Muscle layer of colon (tissue), 2 donors: ENCODE measurements at regions not wholly inside any gene's neighbourhood (a gene's known extent, or its start where the extent isn't known, plus 50 kb on each side); places are given as distances from the start of the nearest gene placed in this dataset.
"Not testable (repeated sequence)": the region's sequence is repeated elsewhere in the genome, so short reads cannot be mapped to it uniquely, and the experiment has no call there.

Experiments
- H3K27ac ChIP-seq: one replicate; pipeline ENCODE4 v1.7.0; 2013; ENCODE audit warnings: low read depth, mild to moderate bottlenecking, low read length, moderate library complexity
- H3K27me3 ChIP-seq, 2 donors: one replicate each; pipeline ENCODE4 v1.7.0; 2013; ENCODE audit warnings: low read length in 2 of 2, mild to moderate bottlenecking in 2 of 2; ENCODE audit not compliant: insufficient read depth in 2 of 2, control insufficient read depth in 1 of 2
- H3K36me3 ChIP-seq: one replicate; pipeline ENCODE4 v1.7.0; 2013; ENCODE audit warnings: mild to moderate bottlenecking, low read length; ENCODE audit not compliant: insufficient read depth
- H3K4me1 ChIP-seq: one replicate; pipeline ENCODE4 v1.7.0; 2013; ENCODE audit warnings: mild to moderate bottlenecking, low read length; ENCODE audit not compliant: insufficient read depth
- H3K4me3 ChIP-seq, 2 donors: one replicate each; pipeline ENCODE4 v1.7.0; 2013; ENCODE audit warnings: low read length in 2 of 2, low read depth in 1 of 2, mild to moderate bottlenecking in 1 of 2, moderate library complexity in 1 of 2
- H3K9ac ChIP-seq: one replicate; pipeline ENCODE4 v1.7.0; 2013; ENCODE audit warnings: low read length
- H3K9me3 ChIP-seq: one replicate; pipeline ENCODE4 v1.7.0; 2013; ENCODE audit warnings: mild to moderate bottlenecking, low read length
- donor health status: abdominal sarcoma.
- donor health status: Adenocarcinoma of cecum.

- not testable (repeated sequence) for H3K4me1 ChIP-seq, H3K9me3 ChIP-seq, H3K4me3 ChIP-seq, H3K27me3 ChIP-seq, H3K27ac ChIP-seq, H3K36me3 ChIP-seq, H3K9ac ChIP-seq
Measured at GRCh38 chr14:105645389-105645788, 119.0 kb downstream of the TMEM121 start.

- Histone ChIP-seq H3K36me3 (no peaks in the 10 kb centered on the region), H3K4me1 (no peaks in the 10 kb centered on the region), H3K9me3 (no peaks in the 10 kb centered on the region), H3K27ac (no peak overlapping the region), H3K4me3 (no peak overlapping the region), H3K9ac (no peak overlapping the region), H3K27me3 (no peaks in the 10 kb centered on the region)
Measured at GRCh38 chr14:105646175-105646574, 119.8 kb downstream of the TMEM121 start.

GRCh38 chr14:105646711-105647281 is 120.4 kb downstream of the TMEM121 start:
- H3K4me1 ChIP-seq, H3K4me3 ChIP-seq, H3K27ac ChIP-seq, H3K9ac ChIP-seq, H3K36me3 ChIP-seq, H3K9me3 ChIP-seq, H3K27me3 ChIP-seq: not testable (repeated sequence)

GRCh38 chr14:105647426-105647783 is 121.0 kb downstream of the TMEM121 start:
- H3K27me3 ChIP-seq, H3K9me3 ChIP-seq, H3K9ac ChIP-seq, H3K36me3 ChIP-seq, H3K4me1 ChIP-seq, H3K27ac ChIP-seq, H3K4me3 ChIP-seq: not testable (repeated sequence)

GRCh38 chr14:105647784-105648608 is 121.6 kb downstream of the TMEM121 start:
- no peak overlapping the region for H3K27ac ChIP-seq
- no peaks in the 10 kb centered on the region for H3K9me3 ChIP-seq
- no peak overlapping the region for H3K4me3 ChIP-seq
- H3K4me1 ChIP-seq = no peaks in the 10 kb centered on the region
- H3K36me3 ChIP-seq = no peaks in the 10 kb centered on the region
- H3K9ac ChIP-seq = no peak overlapping the region
- H3K27me3 ChIP-seq = no peaks in the 10 kb centered on the region

GRCh38 chr14:105648609-105649535 is 122.5 kb downstream of the TMEM121 start:
- H3K27ac ChIP-seq, H3K9me3 ChIP-seq, H3K9ac ChIP-seq, H3K27me3 ChIP-seq, H3K4me1 ChIP-seq, H3K36me3 ChIP-seq, H3K4me3 ChIP-seq: not testable (repeated sequence)

GRCh38 chr14:105652317-105652716 is 125.9 kb downstream of the TMEM121 start:
- H3K27ac ChIP-seq = not testable (repeated sequence)

GRCh38 chr14:105653921-105654320 is 127.5 kb downstream of the TMEM121 start:
- H3K27ac ChIP-seq, H3K9ac ChIP-seq, H3K4me1 ChIP-seq, H3K36me3 ChIP-seq, H3K4me3 ChIP-seq, H3K27me3 ChIP-seq, H3K9me3 ChIP-seq: not testable (repeated sequence)

More at GRCh38 chr14:105652317-105652716, 125.9 kb downstream of the TMEM121 start:
- not testable (repeated sequence) for H3K9ac ChIP-seq, H3K4me3 ChIP-seq, H3K36me3 ChIP-seq, H3K27me3 ChIP-seq, H3K4me1 ChIP-seq, H3K9me3 ChIP-seq

GRCh38 chr14:105659255-105659654 is 132.9 kb downstream of the TMEM121 start:
- H3K9ac ChIP-seq, H3K27ac ChIP-seq, H3K9me3 ChIP-seq, H3K36me3 ChIP-seq, H3K27me3 ChIP-seq, H3K4me1 ChIP-seq, H3K4me3 ChIP-seq: not testable (repeated sequence)

- no peak overlapping the region for H3K9ac ChIP-seq
- H3K4me1 ChIP-seq = peaks cover 9% of the 10 kb centered on the region
- no peak overlapping the region for H3K27ac ChIP-seq
- H3K4me3 ChIP-seq = no peak overlapping the region
- H3K27me3 ChIP-seq = no peaks in the 10 kb centered on the region
- H3K36me3 ChIP-seq = no peaks in the 10 kb centered on the region
- no peaks in the 10 kb centered on the region for H3K9me3 ChIP-seq
Measured at GRCh38 chr14:105659935-105660527, 133.6 kb downstream of the TMEM121 start.

GRCh38 chr14:105660816-105661531 is 134.6 kb downstream of the TMEM121 start:
- H3K27ac ChIP-seq = no peak overlapping the region
- H3K36me3 ChIP-seq = no peaks in the 10 kb centered on the region
- H3K9ac ChIP-seq = no peak overlapping the region
- no peak overlapping the region for H3K4me3 ChIP-seq
- H3K9me3 ChIP-seq = no peaks in the 10 kb centered on the region
- no peaks in the 10 kb centered on the region for H3K27me3 ChIP-seq
- H3K4me1 ChIP-seq = peaks cover 9% of the 10 kb centered on the region
